OCI-LY3 (cell line): ENCODE measurements at regions not wholly inside any gene's neighbourhood (a gene's known extent, or its start where the extent isn't known, plus 50 kb on each side); places are given as distances from the start of the nearest gene placed in this dataset.

Experiments
- H2AFZ ChIP-seq: fragments of 200-600, 300-600 bp; shearing (Covaris generic); 2 replicates; pipeline ENCODE4 v1.6.0; 2014; ENCODE audit warnings: antibody characterized with exemption, low read depth, low read length
- H3K27ac ChIP-seq: fragments of 200-600, 300-600 bp; sonication (generic); 2 replicates; pipeline ENCODE4 v1.5.1; 2014; ENCODE audit warnings: mild to moderate bottlenecking, low read length, moderate library complexity, mixed read lengths
- H3K27me3 ChIP-seq: fragments of 200-600, 300-600 bp; sonication (generic); 2 replicates; pipeline ENCODE4 v1.6.1; 2014; ENCODE audit warnings: low read depth, low read length, mixed read lengths
- H3K36me3 ChIP-seq: fragments of 200-600, 300-600 bp; sonication (generic); replicated peaks from 2 replicates; pipeline ENCODE3; 2014; ENCODE audit warnings: low read depth, low read length, mixed read lengths
- H3K4me1 ChIP-seq: fragments of 300-600, 200-600 bp; sonication (generic); 2 replicates; pipeline ENCODE4 v1.6.1; 2014; ENCODE audit warnings: low read length, mixed read lengths
- H3K4me2 ChIP-seq: fragments of 200-600, 300-600 bp; sonication (generic); 2 replicates; pipeline ENCODE4 v1.6.1; 2014; ENCODE audit warnings: low read length, mixed read lengths
- H3K4me3 ChIP-seq: fragments of 300-600, 200-600 bp; sonication (generic); 2 replicates; pipeline ENCODE4 v1.5.1; 2014; ENCODE audit warnings: antibody characterized with exemption, mild to moderate bottlenecking, low read length, moderate library complexity
- H3K79me2 ChIP-seq: fragments of 300-600, 200-600 bp; shearing (Covaris generic); 2 replicates; pipeline ENCODE4 v1.6.1; 2014; ENCODE audit warnings: mild to moderate bottlenecking, low read length, mixed read lengths
- H3K9ac ChIP-seq: fragments of 300-600, 200-600 bp; shearing (Covaris generic); 2 replicates; pipeline ENCODE4 v1.6.0; 2014; ENCODE audit warnings: mild to moderate bottlenecking, low read length, moderate library complexity
- H3K9me3 ChIP-seq: fragments of 200-600, 300-600 bp; shearing (Covaris generic); 2 replicates; pipeline ENCODE4 v1.6.1; 2014; ENCODE audit warnings: low read length, mixed read lengths; ENCODE audit not compliant: insufficient read depth
- H4K20me1 ChIP-seq: fragments of 200-600, 300-600 bp; sonication (generic); 2 replicates; pipeline ENCODE4 v1.6.1; 2016; ENCODE audit warnings: low read length, mixed read lengths; ENCODE audit not compliant: insufficient read depth
- EZH2phosphoT487 ChIP-seq: fragments of 200-600 bp; shearing (Covaris generic); IDR thresholded peaks from 2 replicates; pipeline ENCODE4 v1.6.1; 2018; ENCODE audit warnings: antibody characterized with exemption, mixed run types, low read depth
- TF ChIP-seq, protein P1 (sequence below): fragments of 200-600, 300-600 bp; sonication (generic); IDR thresholded peaks from 2 replicates; pipeline ENCODE4 v1.5.1; 2014; ENCODE audit warnings: antibody characterized with exemption, low read length, low read depth

DNA sequence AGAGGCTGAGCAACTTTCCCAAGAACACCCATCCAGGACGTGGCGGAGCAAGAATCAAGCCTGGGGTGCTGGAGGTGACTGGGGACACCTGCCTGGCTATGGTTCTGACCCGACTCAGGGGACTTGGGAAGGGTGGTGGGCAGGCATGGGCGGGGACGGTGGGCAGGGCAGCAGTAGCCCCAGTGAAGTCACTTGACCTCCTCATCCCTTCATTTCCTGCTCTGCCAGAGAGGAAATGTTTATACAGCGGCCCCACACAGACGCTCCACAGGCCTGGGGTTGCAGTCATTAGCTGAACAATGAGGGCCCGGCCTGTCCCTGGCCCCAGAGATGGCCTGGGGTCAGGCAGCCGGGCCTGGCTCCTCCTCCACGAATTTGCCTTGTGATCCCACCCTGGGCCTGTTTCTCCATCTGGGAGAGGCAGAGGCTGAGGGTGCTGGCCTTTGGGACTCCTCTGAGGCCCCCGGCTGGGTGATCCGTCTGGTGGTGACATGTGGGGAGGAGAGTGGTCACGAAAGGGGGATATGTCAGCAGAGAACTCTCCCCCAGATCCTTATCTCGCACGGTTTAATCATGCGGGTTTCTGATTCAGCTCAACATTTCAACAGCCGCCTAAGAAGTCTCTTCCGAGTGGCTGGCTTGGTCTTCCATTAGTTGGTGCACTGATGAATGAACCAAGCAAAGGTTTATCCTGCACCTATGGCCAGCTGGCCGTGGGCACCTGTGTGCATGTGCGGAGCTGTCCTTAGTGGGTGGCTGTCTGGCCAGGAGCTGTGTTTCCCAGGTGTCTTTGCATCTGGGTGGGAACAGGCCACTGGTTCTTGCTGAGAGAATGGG is 175.9 kb downstream of the IRF8 start:
- TF ChIP-seq, protein P1, sequence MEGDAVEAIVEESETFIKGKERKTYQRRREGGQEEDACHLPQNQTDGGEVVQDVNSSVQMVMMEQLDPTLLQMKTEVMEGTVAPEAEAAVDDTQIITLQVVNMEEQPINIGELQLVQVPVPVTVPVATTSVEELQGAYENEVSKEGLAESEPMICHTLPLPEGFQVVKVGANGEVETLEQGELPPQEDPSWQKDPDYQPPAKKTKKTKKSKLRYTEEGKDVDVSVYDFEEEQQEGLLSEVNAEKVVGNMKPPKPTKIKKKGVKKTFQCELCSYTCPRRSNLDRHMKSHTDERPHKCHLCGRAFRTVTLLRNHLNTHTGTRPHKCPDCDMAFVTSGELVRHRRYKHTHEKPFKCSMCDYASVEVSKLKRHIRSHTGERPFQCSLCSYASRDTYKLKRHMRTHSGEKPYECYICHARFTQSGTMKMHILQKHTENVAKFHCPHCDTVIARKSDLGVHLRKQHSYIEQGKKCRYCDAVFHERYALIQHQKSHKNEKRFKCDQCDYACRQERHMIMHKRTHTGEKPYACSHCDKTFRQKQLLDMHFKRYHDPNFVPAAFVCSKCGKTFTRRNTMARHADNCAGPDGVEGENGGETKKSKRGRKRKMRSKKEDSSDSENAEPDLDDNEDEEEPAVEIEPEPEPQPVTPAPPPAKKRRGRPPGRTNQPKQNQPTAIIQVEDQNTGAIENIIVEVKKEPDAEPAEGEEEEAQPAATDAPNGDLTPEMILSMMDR = no peak
- TF ChIP-seq EZH2phosphoT487 = no peak
- Histone ChIP-seq H3K4me3 (no peak overlapping the region), H3K36me3 (no peaks in the 10 kb centered on the region), H3K27me3 (peaks cover 28% of the 10 kb centered on the region), H3K79me2 (no peaks in the 10 kb centered on the region), H3K4me1 (no peaks in the 10 kb centered on the region), H3K4me2 (no peak overlapping the region), H3K27ac (no peak overlapping the region), H4K20me1 (no peaks in the 10 kb centered on the region), H2AFZ (no peak overlapping the region), H3K9ac (no peak overlapping the region), H3K9me3 (no peaks in the 10 kb centered on the region)

DNA sequence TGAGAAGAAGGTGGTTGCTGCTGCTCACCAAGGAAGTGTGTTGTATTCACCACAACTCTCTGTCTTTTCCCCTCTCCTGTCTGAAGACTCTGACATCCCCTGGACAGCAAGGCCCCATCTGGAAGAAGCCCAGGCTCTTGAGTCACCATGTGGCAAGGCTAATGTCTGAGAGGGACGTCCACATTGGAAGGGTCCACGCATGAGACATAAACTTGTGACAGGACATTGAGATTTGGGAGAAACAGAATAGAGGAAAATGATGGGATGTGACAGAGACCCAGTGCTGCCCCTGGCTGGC is 176.5 kb downstream of the IRF8 start:
- H3K79me2 ChIP-seq = no peaks in the 10 kb centered on the region
- peaks cover 32% of the 10 kb centered on the region for H3K27me3 ChIP-seq
- TF ChIP-seq, protein P1 = no peak
- no peak for TF ChIP-seq EZH2phosphoT487
- no peak overlapping the region for H3K4me3 ChIP-seq
- no peak overlapping the region for H3K4me2 ChIP-seq
- no peaks in the 10 kb centered on the region for H4K20me1 ChIP-seq
- no peaks in the 10 kb centered on the region for H3K4me1 ChIP-seq
- H3K36me3 ChIP-seq = no peaks in the 10 kb centered on the region
- H2AFZ ChIP-seq = no peak overlapping the region
- H3K27ac ChIP-seq = no peak overlapping the region
- no peak overlapping the region for H3K9ac ChIP-seq
- H3K9me3 ChIP-seq = no peaks in the 10 kb centered on the region

DNA sequence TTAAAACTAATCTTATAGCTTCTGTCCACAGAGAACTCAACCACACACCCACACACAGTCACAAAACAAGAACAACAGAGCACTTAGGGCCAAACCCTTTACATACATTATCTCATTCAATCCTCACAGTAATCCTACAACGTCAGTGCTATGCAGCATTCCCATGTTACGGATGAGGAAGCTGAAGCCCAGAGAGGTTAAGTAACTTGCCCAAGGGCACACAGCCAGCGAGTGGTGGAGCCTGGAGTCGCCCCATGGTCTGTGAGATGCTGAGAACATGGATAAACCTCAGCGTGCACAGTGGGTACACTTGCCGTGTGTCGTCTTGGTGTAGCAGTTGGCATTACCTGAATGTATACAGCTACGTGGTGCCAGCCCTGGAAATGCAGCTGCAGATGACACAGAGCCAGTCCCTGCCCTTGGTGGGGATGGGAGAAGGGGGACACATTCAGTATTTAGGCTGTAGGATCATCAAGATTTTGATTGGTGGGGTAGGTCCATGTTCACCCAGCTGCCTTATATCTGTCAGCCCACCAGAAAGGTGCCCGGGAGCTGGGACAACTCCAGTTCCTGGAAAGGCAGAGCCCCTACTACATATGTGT is 177.0 kb downstream of the IRF8 start:
- H4K20me1 ChIP-seq = no peaks in the 10 kb centered on the region
- H3K4me3 ChIP-seq = no peak overlapping the region
- H3K4me2 ChIP-seq = no peak overlapping the region
- peaks cover 37% of the 10 kb centered on the region for H3K27me3 ChIP-seq
- H3K4me1 ChIP-seq = no peaks in the 10 kb centered on the region
- H3K79me2 ChIP-seq = no peaks in the 10 kb centered on the region
- H3K27ac ChIP-seq = no peak overlapping the region
- no peak overlapping the region for H3K9ac ChIP-seq
- no peaks in the 10 kb centered on the region for H3K9me3 ChIP-seq
- TF ChIP-seq EZH2phosphoT487 = no peak
- TF ChIP-seq, protein P1 = no peak
- H2AFZ ChIP-seq = no peak overlapping the region
- no peaks in the 10 kb centered on the region for H3K36me3 ChIP-seq

DNA sequence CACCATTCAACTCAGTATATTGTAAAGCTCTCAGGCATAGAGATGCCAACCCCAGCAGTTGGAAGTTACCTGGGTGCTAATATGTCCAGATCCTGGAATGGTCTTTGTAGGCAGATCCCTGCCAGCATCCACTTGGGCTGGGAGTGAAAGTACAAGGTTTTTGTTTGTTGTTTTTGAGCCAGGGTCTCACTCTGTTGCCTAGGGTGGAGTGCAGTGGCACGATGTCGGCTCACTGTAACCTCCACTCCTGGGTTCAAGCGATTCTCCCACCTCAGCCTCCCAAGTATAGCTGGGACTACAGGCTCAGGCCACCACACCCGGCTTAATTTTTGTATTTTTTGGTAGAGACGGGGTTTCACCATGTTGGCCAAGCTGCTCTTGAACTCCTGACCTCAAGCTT is 177.6 kb downstream of the IRF8 start:
- Histone ChIP-seq H3K79me2 (no peaks in the 10 kb centered on the region), H3K9me3 (no peaks in the 10 kb centered on the region), H3K4me2 (no peak overlapping the region), H3K9ac (no peak overlapping the region), H3K27me3 (peaks cover 39% of the 10 kb centered on the region), H2AFZ (no peak overlapping the region), H4K20me1 (no peaks in the 10 kb centered on the region), H3K4me3 (no peak overlapping the region), H3K36me3 (no peaks in the 10 kb centered on the region), H3K4me1 (no peaks in the 10 kb centered on the region), H3K27ac (no peak overlapping the region)
- TF ChIP-seq, protein P1 = no peak
- TF ChIP-seq EZH2phosphoT487 = no peak
